ENCODE measurements at regions not wholly inside any gene's neighbourhood (a gene's known extent, or its start where the extent isn't known, plus 50 kb on each side); places are given as distances from the start of the nearest gene placed in this dataset.

DNA sequence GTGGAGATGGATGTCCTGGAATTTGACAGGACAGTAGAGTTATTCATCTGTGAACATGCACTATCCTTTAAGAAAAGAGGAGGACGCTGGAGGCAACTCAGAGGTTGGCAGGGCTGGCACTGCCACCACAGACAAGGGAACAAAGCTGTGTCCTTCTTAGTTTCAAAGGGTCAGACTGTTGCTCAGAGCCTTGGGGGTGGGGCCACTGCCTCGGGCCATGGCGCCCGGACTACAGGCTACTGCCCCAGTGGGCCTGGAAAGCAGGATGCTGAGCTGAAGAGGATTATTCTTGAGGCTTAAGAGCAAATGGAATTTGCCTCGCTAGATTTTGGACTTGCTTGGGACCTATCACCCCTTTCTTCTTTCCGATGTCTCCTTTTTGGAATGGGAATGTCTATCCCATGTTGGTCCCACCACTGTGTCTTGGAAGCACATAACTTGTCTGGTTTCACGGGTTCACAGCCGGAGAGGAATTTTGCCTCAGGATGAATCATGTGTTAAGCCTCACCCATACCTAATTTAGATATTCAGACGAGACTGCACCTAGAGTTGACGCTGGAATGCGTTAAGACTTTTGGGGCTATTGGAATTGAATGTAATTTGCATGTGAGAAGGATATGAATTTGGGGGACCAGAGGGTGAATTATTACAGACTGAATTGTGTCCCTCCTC is 114.8 kb upstream of the RFLNA start:
- TF ChIP-seq, protein P1, sequence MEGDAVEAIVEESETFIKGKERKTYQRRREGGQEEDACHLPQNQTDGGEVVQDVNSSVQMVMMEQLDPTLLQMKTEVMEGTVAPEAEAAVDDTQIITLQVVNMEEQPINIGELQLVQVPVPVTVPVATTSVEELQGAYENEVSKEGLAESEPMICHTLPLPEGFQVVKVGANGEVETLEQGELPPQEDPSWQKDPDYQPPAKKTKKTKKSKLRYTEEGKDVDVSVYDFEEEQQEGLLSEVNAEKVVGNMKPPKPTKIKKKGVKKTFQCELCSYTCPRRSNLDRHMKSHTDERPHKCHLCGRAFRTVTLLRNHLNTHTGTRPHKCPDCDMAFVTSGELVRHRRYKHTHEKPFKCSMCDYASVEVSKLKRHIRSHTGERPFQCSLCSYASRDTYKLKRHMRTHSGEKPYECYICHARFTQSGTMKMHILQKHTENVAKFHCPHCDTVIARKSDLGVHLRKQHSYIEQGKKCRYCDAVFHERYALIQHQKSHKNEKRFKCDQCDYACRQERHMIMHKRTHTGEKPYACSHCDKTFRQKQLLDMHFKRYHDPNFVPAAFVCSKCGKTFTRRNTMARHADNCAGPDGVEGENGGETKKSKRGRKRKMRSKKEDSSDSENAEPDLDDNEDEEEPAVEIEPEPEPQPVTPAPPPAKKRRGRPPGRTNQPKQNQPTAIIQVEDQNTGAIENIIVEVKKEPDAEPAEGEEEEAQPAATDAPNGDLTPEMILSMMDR (conservative IDR thresholded peaks at IDR 0.05), result no peak
- TF ChIP-seq ZFX (IDR thresholded peaks at IDR 0.05), result no peak
